ENCODE measurements at regions not wholly inside any gene's neighbourhood (a gene's known extent, or its start where the extent isn't known, plus 50 kb on each side); places are given as distances from the start of the nearest gene placed in this dataset.

- TF ChIP-seq, protein P1, sequence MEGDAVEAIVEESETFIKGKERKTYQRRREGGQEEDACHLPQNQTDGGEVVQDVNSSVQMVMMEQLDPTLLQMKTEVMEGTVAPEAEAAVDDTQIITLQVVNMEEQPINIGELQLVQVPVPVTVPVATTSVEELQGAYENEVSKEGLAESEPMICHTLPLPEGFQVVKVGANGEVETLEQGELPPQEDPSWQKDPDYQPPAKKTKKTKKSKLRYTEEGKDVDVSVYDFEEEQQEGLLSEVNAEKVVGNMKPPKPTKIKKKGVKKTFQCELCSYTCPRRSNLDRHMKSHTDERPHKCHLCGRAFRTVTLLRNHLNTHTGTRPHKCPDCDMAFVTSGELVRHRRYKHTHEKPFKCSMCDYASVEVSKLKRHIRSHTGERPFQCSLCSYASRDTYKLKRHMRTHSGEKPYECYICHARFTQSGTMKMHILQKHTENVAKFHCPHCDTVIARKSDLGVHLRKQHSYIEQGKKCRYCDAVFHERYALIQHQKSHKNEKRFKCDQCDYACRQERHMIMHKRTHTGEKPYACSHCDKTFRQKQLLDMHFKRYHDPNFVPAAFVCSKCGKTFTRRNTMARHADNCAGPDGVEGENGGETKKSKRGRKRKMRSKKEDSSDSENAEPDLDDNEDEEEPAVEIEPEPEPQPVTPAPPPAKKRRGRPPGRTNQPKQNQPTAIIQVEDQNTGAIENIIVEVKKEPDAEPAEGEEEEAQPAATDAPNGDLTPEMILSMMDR (IDR thresholded peaks at IDR 0.05) = no peak
- no peak for TF ChIP-seq POLR2A (IDR thresholded peaks at IDR 0.05)
Measured at GRCh38 chr13:23506807-23507291, 63.4 kb upstream of the TNFRSF19 start.
